ENCODE measurements at regions not wholly inside any gene's neighbourhood (a gene's known extent, or its start where the extent isn't known, plus 50 kb on each side); places are given as distances from the start of the nearest gene placed in this dataset.

DNA sequence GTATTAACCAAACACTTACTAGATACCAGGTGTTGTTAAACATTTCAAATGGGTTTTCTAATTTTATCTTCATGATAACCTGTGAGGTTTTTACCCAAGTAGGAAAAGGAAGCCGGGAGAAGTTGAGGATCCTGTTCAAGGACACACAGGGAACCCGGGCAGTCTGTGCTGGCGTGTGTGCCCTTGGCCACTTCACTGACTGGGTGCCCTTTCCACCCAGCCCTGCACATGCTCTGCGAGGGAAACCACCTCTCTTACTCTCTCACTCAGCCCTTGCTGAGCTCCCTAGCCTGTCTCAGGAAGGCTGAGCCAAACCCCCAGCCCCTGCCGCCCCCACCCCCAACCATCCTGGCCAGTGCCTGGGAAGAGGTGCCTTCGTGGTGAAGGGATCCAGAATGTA, 51.8 kb downstream of the TEX44 start:
- no peak for DNase-seq

DNA sequence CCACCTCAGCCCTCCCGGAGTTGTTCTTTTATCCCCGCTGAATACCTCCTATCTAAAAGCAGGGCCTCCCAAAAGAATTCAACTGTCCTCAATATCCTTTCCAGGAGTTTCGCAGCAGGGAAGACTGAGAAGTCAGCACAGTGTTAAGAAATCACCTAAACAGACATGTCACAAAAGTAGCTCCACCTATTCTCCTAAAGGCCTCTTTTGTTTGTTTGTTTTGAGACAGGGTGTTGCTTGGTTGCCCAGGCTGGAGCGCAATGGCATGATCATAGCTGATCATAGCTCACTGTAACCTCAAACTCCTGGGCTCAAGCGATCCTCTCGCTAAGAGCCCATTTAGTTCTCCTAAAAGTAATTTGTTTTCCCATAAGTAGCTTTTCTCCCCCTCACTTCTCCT, 53.8 kb downstream of the TEX44 start:
- DNase-seq = no peak

DNA sequence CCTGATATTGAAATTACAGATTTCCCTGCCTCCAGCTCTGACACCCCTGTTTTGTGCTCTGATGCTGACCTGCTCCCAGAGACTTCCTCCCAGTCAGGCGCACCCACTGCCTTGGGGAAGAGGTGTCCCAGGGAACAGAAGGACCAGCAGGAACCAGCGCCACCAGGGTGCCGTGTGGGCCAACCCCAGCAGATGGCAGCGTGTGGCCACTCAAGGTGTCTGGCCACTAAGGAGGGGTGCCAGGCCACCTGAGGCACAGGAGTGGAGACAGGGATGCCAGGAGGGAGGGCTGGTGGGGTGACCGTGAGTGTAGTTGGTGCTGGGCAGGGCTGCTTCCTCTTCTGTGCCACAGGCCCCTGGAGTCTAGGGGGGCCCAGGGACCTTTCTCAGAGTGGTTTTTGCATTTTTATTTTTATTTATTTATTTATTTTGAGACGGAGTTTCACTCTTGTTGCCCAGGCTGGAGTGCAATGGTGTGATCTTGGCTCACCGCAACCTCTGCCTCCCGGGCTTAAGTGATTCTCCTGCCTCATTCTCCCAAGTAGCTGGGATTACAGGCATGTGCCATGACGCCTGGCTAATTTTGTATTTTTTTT, 56.0 kb downstream of the TEX44 start:
- DNase-seq = peak; percentile 21

DNA sequence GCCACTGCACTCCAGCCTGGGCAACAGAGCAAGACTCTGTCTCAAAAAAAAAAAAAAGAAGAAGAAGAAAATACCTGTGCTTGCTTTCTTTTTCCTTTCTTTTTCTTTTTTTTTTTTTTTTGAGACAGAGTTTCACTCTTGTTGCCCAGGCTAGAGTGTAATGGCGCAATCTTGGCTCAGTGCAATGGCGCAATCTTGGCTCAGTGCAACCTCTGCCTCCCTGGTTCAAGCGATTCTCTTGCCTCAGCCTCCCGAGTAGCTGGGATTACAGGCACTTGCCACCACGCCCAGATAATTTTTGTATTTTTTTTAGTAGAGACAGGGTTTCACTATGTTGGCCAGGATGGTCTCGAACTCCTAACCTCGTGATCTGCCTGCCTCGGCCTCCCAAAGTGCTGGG, 56.8 kb upstream of the PTMA start:
- DNase-seq = peak; percentile 81

DNA sequence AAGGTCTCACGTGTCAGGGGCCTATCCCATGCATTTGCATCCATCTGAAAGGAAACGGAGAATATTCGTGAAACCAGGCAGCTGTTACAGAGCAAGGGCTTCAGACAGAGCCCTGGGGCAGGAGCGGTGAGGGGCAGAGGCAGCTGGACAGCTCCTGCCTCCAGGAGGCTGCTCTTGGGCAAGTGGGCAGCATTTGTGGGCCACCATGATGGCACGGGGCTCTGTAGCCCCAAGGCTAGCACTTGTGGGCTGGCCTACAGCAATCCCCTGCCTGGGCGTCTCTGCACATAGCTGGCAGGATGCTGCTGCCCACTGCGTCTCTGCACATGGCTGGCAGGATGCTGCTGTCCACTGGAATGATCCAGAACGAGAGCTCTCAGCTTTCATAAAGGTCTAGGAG, 52.8 kb upstream of the PTMA start:
- DNase-seq = no peak

DNA sequence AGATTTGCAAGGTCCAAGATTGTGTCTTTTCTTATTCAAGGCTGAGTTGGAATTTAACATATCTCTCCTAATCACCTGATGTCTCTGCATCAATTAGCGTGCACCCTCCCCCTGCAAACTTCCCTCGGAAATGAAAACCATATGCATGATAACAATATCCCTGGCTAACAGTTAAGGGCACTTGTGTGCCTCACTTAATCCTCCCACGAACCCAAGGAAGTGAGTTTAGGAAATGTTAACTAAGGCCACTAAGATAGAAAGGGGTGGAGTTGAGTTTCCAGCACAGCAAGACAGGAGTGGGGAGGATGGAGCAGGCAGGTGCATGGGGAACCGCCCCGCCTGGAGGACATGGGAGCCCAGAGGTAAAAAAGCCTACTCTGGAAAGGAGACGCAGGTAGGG, 52.4 kb upstream of the PTMA start:
- peak; percentile 50 for DNase-seq

Measured in MV-4-11 (cell line).